BLaER1 (cell line): ENCODE measurements at regions not wholly inside any gene's neighbourhood (a gene's known extent, or its start where the extent isn't known, plus 50 kb on each side); places are given as distances from the start of the nearest gene placed in this dataset.
"Not testable (repeated sequence)": the region's sequence is repeated elsewhere in the genome, so short reads cannot be mapped to it uniquely, and the experiment has no call there.

Experiments
- H3K27ac ChIP-seq: shearing (Covaris generic); formaldehyde crosslinking; 2 replicates; pipeline ENCODE4 v1.8.1; 2022
- H3K27me3 ChIP-seq: shearing (Covaris generic); formaldehyde crosslinking; 2 replicates; pipeline ENCODE4 v1.8.1; 2022
- H3K36me3 ChIP-seq: shearing (Covaris generic); formaldehyde crosslinking; 2 replicates; pipeline ENCODE4 v1.8.1; 2022
- H3K4me1 ChIP-seq: shearing (Covaris generic); formaldehyde crosslinking; 2 replicates; pipeline ENCODE4 v1.8.1; 2022
- H3K4me2 ChIP-seq: shearing (Covaris generic); formaldehyde crosslinking; 2 replicates; pipeline ENCODE4 v1.8.1; 2022
- H3K4me3 ChIP-seq: shearing (Covaris generic); formaldehyde crosslinking; 2 replicates; pipeline ENCODE4 v1.8.1; 2022
- H3K9ac ChIP-seq: shearing (Covaris generic); formaldehyde crosslinking; 2 replicates; pipeline ENCODE4 v1.8.1; 2022
- H3K9me3 ChIP-seq: shearing (Covaris generic); formaldehyde crosslinking; 2 replicates; pipeline ENCODE4 v1.8.1; 2022
- H4K20me1 ChIP-seq: shearing (Covaris generic); formaldehyde crosslinking; 2 replicates; pipeline ENCODE4 v1.8.1; 2022
- Cebpa-rat ChIP-seq: shearing (Covaris generic); IDR thresholded peaks from 2 replicates; pipeline ENCODE4 v1.8.1; 2022

DNA sequence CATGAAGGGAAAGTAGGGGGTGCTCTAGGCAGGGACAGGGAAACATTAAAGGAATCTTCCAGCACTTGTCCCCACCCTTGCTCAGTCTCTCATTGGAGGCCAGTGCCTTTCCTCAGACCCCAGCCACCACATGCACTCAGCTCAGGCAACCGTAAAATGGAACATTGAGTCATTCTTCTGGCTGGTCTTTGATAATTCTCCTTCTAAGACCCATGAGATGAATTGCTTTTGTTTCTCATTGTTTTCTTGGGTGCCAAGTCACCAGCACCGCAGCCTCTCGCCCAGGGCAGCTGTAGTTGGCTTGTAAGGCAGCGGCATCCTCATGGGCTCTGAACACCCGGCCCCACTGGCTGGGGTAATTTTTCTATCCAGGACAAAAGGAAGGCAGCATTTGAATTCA lies 108.2 kb downstream of the PHETA1 start:
- Histone ChIP-seq H3K4me2 (no peak overlapping the region), H3K9me3 (no peaks in the 10 kb centered on the region), H3K4me1 (peaks cover 6% of the 10 kb centered on the region), H3K36me3 (no peaks in the 10 kb centered on the region), H3K4me3 (no peak overlapping the region), H3K27me3 (no peaks in the 10 kb centered on the region), H4K20me1 (no peaks in the 10 kb centered on the region), H3K9ac (no peak overlapping the region), H3K27ac (no peak overlapping the region)
- no peak for TF ChIP-seq Cebpa-rat

DNA sequence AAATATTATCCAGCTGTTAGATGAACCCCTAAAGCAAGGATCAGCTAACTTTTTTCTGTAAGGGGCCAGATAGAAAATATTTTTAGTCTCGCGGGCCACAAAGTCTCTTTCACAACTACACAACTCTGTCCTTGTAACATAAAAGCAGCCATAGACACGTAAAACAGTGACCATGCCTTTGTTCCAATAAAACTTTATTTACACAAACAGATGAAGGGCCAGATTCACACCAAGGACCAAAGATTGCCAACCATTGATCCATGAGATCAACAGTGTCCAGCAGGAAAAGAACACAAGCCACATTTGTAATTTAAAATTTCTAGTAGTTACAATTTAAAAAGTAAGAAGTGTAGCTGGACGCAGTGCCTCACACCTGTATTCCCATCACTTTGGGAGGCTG lies 109.7 kb downstream of the PHETA1 start:
- no peaks in the 10 kb centered on the region for H3K9me3 ChIP-seq
- no peaks in the 10 kb centered on the region for H3K27me3 ChIP-seq
- H3K4me1 ChIP-seq: peaks cover 6% of the 10 kb centered on the region
- H4K20me1 ChIP-seq: no peaks in the 10 kb centered on the region
- H3K4me2 ChIP-seq: no peak overlapping the region
- TF ChIP-seq Cebpa-rat: no peak
- no peak overlapping the region for H3K4me3 ChIP-seq
- H3K36me3 ChIP-seq: no peaks in the 10 kb centered on the region
- no peak overlapping the region for H3K9ac ChIP-seq
- H3K27ac ChIP-seq: no peak overlapping the region

DNA sequence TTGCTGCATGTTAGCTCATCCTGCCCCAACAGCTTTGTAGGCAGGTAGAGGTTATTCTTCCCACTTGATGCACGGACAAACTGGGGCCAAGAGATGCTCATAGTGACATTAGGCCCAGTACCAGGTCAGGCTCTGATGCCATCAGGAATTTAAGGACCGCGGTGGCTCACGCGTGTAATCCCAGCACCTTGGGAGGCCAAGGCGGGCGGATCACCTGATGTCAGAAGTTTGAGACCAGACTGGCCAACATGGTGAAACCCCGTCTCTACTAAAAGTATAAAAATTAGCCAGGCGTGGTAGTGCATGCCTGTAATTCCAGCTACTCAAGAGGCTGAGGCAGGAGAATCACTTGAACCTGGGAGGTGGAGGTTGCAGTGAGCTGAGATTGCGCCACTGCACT lies 110.8 kb downstream of the PHETA1 start:
- not testable (repeated sequence) for H3K4me1 ChIP-seq, H3K9ac ChIP-seq, H3K36me3 ChIP-seq, H3K9me3 ChIP-seq, H4K20me1 ChIP-seq, H3K4me3 ChIP-seq, H3K27me3 ChIP-seq, H3K4me2 ChIP-seq, H3K27ac ChIP-seq

DNA sequence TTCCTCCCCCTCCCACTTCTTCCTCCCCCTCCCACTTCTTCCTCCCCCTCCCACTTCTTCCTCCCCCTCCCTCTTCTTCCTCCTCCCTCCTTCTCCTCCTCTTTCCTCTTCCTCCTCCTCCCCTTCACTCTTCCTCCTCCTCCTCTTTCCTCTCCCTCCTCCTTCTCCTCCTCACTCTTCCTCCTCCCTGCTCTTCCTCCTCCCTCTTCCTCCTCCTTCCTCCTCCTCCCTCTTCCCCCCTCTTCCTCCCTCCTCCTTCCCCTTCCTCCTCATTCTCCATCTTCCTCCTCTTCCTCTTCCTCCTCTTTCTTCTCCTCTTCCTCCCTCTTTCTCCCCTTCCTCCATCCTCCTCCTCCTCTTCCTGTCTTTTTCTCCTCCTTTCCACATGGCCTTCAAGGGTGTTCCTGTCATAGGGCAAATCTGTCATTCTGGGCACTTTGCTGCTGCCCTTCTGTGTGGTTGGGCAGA lies 111.4 kb downstream of the PHETA1 start:
- Histone ChIP-seq H3K36me3 (no peaks in the 10 kb centered on the region), H3K4me3 (no peak overlapping the region), H3K9ac (no peak overlapping the region), H3K27ac (no peak overlapping the region), H3K4me2 (no peak overlapping the region), H3K9me3 (no peaks in the 10 kb centered on the region), H4K20me1 (no peaks in the 10 kb centered on the region), H3K4me1 (peaks cover 6% of the 10 kb centered on the region), H3K27me3 (no peaks in the 10 kb centered on the region)
- TF ChIP-seq Cebpa-rat: no peak

DNA sequence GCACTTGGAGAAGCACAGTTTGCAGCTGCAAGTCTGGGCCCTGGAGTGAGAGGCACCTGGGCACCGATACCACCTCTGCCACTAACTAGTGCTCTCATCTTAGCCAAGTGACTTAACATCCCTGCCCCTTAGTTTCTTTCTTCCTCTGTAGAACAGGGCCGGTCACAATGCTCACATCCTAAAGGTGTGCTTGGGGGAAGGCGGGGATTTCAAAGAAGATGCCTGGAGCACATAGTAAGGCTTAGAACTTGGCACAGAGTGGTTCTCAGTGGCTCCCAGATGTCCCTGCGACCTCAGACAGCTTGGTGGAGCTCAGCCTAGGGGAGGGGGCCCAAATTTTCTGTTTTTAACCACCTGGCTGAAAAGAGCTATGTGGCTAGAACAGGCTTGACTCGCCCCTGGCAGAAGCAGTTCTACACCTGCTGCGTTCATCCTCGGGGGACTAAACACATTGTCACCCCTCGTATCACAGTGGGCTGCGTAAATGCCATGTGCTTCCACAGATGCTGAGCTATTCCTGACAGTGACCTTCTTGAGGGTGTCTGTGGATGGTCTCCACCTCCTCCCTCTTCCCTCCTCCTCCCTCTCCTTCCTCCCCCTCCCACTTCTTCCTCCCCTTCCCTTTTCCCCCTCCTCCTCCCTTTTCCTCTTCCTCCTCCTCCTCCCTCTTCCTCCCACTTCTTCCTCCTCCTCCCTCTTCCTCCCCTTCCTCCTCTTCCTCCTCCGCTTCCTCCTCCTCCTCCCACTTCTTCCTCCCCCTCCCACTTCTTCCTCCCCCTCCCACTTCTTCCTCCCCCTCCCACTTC lies 112.1 kb downstream of the PHETA1 start:
- H3K9me3 ChIP-seq: no peaks in the 10 kb centered on the region
- no peaks in the 10 kb centered on the region for H4K20me1 ChIP-seq
- peaks cover 6% of the 10 kb centered on the region for H3K4me1 ChIP-seq
- no peaks in the 10 kb centered on the region for H3K36me3 ChIP-seq
- H3K27me3 ChIP-seq: no peaks in the 10 kb centered on the region
- peak overlapping the region; percentile 40; the same call in 1 of the 2 replicates for H3K4me2 ChIP-seq
- no peak overlapping the region for H3K27ac ChIP-seq
- TF ChIP-seq Cebpa-rat: no peak
- no peak overlapping the region for H3K4me3 ChIP-seq
- H3K9ac ChIP-seq: no peak overlapping the region

DNA sequence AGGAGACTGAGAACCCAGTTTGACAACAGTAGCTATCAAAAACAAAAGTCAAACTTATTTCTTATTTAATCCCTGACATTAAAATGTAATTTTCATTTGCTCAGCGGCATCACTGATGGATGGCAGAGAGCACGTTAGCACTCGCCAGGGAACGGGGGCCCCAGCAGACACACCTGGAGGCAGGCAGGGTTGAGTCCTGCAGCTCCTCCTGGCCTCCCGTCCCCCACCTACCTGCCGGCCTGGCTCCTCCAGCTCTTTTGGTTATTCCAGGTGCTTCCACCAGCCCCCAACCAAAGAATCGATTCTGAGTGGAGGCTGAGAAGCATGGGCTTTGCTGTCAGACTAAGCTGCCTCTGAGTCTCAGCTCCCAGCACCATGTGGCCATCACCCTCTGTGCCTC lies 113.6 kb downstream of the PHETA1 start:
- Histone ChIP-seq H3K4me3 (no peak overlapping the region), H3K4me1 (peaks cover 6% of the 10 kb centered on the region), H3K27me3 (no peaks in the 10 kb centered on the region), H3K4me2 (no peak overlapping the region), H4K20me1 (no peaks in the 10 kb centered on the region), H3K9ac (no peak overlapping the region), H3K36me3 (no peaks in the 10 kb centered on the region), H3K27ac (no peak overlapping the region), H3K9me3 (no peaks in the 10 kb centered on the region)
- no peak for TF ChIP-seq Cebpa-rat

DNA sequence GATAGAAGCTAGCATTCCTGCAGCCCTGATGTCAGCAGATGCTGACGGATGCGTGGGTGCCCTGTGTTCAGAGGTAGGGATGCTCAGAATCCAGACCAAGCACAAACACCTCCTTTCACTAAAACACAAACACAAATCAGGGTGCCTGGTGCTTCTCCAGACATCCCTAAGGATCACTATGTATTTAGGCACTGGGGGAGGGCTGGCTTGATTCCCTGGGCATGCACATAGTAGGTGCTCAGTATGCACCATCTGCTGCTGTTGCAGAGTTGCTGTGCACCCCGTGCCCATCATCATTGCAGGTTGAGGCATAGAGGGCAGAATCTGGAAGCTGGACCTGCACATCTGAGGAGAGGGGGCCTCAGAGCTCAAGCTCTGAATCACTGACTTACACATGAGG lies 114.8 kb downstream of the PHETA1 start:
- H3K27me3 ChIP-seq: no peaks in the 10 kb centered on the region
- TF ChIP-seq Cebpa-rat: no peak

DNA sequence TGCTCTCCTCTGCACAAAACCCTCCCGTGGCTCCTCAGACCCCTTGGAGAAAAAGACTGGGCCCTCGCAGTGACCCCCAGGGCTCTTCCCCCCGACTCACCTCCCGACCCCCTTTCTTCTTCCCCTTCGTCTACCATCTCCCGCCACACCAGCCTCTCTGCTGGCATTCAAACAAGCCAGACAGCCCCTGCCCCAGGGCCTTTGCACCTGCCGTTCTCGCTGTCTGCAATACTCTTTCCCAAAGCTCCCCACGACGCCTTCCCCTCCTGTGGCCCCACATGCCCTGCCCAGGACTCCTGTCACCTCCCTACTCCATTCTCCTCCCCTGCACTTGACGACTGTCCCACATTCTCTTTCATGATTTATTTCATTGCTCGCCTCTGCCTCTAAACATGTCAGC lies 115.7 kb downstream of the PHETA1 start:
- Histone ChIP-seq H4K20me1 (no peaks in the 10 kb centered on the region), H3K4me1 (peaks cover 6% of the 10 kb centered on the region), H3K9me3 (no peaks in the 10 kb centered on the region), H3K27ac (no peak overlapping the region), H3K9ac (no peak overlapping the region), H3K4me2 (no peak overlapping the region), H3K27me3 (no peaks in the 10 kb centered on the region), H3K4me3 (no peak overlapping the region), H3K36me3 (no peaks in the 10 kb centered on the region)
- no peak for TF ChIP-seq Cebpa-rat

More for the DNA sequence above, 114.8 kb downstream of the PHETA1 start:
- H3K9me3 ChIP-seq: no peaks in the 10 kb centered on the region
- H3K4me2 ChIP-seq: no peak overlapping the region
- no peaks in the 10 kb centered on the region for H4K20me1 ChIP-seq
- H3K36me3 ChIP-seq: no peaks in the 10 kb centered on the region
- H3K9ac ChIP-seq: no peak overlapping the region
- H3K4me3 ChIP-seq: no peak overlapping the region
- no peak overlapping the region for H3K27ac ChIP-seq
- H3K4me1 ChIP-seq: peaks cover 6% of the 10 kb centered on the region

DNA sequence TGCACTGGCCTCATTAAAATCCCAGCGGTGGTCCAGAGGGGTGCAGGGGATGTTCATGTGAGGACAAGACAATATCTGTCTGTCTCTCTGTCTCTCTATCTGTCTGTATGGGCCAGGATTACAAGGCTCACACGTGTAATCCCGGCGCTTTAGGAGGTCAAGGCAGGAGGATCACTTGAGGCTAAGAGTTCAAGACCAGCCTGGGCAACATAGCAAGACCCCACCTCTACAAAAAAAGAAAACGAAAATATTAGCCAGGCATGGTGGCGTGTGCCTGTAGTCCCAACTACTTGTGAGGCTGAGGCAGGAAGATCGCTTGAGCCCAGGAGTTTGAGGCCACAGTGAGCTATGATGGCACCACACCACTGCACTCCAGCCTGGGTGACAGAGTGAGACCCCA lies 117.1 kb downstream of the PHETA1 start:
- no peaks in the 10 kb centered on the region for H4K20me1 ChIP-seq

DNA sequence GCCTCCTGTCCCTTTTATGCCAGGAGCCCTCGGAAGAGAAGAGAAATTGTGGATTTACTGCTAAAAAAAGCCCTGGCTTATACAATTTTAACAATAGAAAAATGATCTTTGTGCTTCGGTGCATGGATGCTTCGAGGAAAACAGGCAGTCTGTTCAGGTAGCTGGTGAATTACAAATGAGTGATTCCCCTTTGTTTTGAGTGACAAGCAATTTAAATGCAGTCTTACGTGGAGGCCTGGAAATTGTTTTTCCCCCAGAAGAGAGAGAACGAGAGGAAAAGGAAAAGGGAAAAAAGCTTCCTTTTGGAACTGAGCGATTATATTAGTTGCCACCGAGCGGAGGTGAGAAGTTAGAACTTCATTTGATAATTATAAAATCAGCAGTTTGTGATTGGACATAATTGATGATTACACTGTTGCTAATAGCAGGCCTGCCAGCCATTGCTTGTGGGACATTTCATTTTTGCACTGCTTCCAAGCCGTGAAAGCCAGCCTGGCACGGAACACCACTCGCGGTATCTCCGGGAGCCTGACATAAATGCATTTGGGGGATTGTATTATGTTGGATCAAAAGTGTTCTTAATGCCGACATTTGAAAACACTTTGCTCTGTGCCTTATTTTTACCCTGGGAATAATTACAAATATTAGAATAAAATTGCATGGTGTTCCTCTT lies 117.7 kb downstream of the PHETA1 start:
- no peaks in the 10 kb centered on the region for H3K36me3 ChIP-seq
- no peaks in the 10 kb centered on the region for H3K27me3 ChIP-seq
- H3K9ac ChIP-seq: no peak overlapping the region
- no peaks in the 10 kb centered on the region for H3K4me1 ChIP-seq
- no peaks in the 10 kb centered on the region for H4K20me1 ChIP-seq
- no peak overlapping the region for H3K4me3 ChIP-seq
- no peaks in the 10 kb centered on the region for H3K9me3 ChIP-seq
- H3K4me2 ChIP-seq: no peak overlapping the region
- no peak for TF ChIP-seq Cebpa-rat
- no peak overlapping the region for H3K27ac ChIP-seq

More for the DNA sequence above, 117.1 kb downstream of the PHETA1 start:
- no peak overlapping the region for H3K4me3 ChIP-seq
- H3K9me3 ChIP-seq: no peaks in the 10 kb centered on the region
- no peaks in the 10 kb centered on the region for H3K36me3 ChIP-seq
- H3K9ac ChIP-seq: no peak overlapping the region
- H3K27ac ChIP-seq: no peak overlapping the region
- H3K4me1 ChIP-seq: peaks cover 4% of the 10 kb centered on the region
- H3K4me2 ChIP-seq: no peak overlapping the region
- H3K27me3 ChIP-seq: no peaks in the 10 kb centered on the region
- TF ChIP-seq Cebpa-rat: no peak
